ENCODE measurements at regions not wholly inside any gene's neighbourhood (a gene's known extent, or its start where the extent isn't known, plus 50 kb on each side); places are given as distances from the start of the nearest gene placed in this dataset.

DNA sequence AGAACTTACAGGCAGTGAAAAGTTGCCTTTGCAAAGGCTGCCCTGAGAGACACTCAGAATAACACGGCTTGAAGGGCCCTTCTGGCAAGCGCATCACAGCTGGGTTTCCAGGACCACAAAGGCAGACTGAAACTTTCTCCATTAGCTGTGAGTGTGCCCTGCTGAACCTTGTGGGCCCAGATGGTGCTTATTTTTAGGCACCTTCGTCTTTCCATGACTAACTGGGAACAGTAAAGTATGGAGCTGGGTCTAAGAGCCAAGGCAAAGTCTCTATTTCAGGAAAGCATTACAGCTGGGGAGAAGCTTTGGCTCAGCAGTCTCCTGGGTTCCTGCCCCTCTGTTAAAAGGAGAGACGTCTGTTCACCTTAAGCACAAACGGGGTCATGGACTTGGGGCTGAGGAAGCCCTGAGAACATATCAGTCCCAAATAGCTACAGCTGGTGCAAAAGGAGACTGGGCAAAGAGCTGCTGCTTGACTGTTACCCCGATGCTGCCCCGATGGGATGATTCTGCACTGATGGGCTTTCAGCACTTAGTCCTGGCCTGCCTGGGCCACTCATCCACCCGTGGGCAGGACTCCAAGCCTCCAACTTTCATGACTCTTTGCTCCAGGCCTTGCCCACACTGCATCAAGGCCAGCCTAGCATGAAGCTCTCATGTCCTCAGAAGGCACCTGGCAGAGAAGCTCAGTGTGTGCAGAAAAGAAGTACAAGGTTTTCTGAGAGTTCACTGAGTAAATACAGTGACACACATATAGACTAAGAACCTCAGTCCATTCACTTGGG is 248.3 kb downstream of the PHLDA1 start:
- Mint-ChIP-seq H3K36me3 (ENCODE audit: low read depth) (no peaks in the 10 kb centered on the region; the same call in 2 of the 3 replicates), H3K27ac (no peak overlapping the region), H3K4me1 (peaks cover 3% of the 10 kb centered on the region; the same call in 2 of the 3 replicates), H3K4me3 (no peak overlapping the region), H3K27me3 (ENCODE audit: insufficient read depth, low read depth, poor library complexity) (peaks cover 3% of the 10 kb centered on the region), H3K9me3 (peaks cover 2% of the 10 kb centered on the region; the same call in 1 of the 3 replicates)
- ATAC-seq (no peak), DNase-seq (ENCODE audit: low spot score) (no peak)
- Histone ChIP-seq H3F3A (replicated peaks; ENCODE audit: low read depth) (no peaks in the 10 kb centered on the region), H3K4me2 (no peak overlapping the region), H3K4me1 (ENCODE audit: insufficient read depth) (peaks cover 4% of the 10 kb centered on the region; the same call in 1 of the 2 replicates), H3K27me3 (ENCODE audit: insufficient read depth) (no peaks in the 10 kb centered on the region), H3K79me2 (replicated peaks; ENCODE audit: insufficient read depth) (no peaks in the 10 kb centered on the region), H4K20me1 (replicated peaks; ENCODE audit: insufficient read depth) (no peaks in the 10 kb centered on the region), H3K9me2 (ENCODE audit: insufficient read depth) (no peaks in the 10 kb centered on the region), H3K27ac (ENCODE audit: low read depth) (no peak overlapping the region), H3K4me3 (no peak overlapping the region), H2AFZ (no peak overlapping the region), H3K36me3 (ENCODE audit: insufficient read depth) (no peaks in the 10 kb centered on the region)
- TF ChIP-seq POLR2AphosphoS5 (IDR thresholded peaks at IDR 0.05; ENCODE audit: low read depth): no peak
- no peak for TF ChIP-seq ZNF114 (CRISPR knock-in tag; IDR thresholded peaks at IDR 0.05)
- TF ChIP-seq STAT1 (IDR thresholded peaks at IDR 0.05; ENCODE audit: unreplicated experiment): no peak
- no peak for TF ChIP-seq NANOG (IDR thresholded peaks at IDR 0.05; ENCODE audit: borderline replicate concordance)
- no peak for TF ChIP-seq ZNF331 (CRISPR knock-in tag; IDR thresholded peaks at IDR 0.05; ENCODE audit: low read depth)
- no peak for TF ChIP-seq JUNB (IDR thresholded peaks at IDR 0.05; ENCODE audit: unreplicated experiment)
- TF ChIP-seq, protein P1, sequence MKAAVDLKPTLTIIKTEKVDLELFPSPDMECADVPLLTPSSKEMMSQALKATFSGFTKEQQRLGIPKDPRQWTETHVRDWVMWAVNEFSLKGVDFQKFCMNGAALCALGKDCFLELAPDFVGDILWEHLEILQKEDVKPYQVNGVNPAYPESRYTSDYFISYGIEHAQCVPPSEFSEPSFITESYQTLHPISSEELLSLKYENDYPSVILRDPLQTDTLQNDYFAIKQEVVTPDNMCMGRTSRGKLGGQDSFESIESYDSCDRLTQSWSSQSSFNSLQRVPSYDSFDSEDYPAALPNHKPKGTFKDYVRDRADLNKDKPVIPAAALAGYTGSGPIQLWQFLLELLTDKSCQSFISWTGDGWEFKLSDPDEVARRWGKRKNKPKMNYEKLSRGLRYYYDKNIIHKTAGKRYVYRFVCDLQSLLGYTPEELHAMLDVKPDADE (IDR thresholded peaks at IDR 0.05): no peak
- no peak for TF ChIP-seq CREB1 (CRISPR knock-in tag; IDR thresholded peaks at IDR 0.05; ENCODE audit: low read depth)
- no peak for TF ChIP-seq ZNF462 (CRISPR knock-in tag; IDR thresholded peaks at IDR 0.05)
- no peak for TF ChIP-seq EZH2 (IDR thresholded peaks at IDR 0.05; ENCODE audit: low read depth, unreplicated experiment)
- TF ChIP-seq CTCF (conservative IDR thresholded peaks at IDR 0.05; ENCODE audit: low read depth in 2 of 2): no peak
- TF ChIP-seq, protein P2, sequence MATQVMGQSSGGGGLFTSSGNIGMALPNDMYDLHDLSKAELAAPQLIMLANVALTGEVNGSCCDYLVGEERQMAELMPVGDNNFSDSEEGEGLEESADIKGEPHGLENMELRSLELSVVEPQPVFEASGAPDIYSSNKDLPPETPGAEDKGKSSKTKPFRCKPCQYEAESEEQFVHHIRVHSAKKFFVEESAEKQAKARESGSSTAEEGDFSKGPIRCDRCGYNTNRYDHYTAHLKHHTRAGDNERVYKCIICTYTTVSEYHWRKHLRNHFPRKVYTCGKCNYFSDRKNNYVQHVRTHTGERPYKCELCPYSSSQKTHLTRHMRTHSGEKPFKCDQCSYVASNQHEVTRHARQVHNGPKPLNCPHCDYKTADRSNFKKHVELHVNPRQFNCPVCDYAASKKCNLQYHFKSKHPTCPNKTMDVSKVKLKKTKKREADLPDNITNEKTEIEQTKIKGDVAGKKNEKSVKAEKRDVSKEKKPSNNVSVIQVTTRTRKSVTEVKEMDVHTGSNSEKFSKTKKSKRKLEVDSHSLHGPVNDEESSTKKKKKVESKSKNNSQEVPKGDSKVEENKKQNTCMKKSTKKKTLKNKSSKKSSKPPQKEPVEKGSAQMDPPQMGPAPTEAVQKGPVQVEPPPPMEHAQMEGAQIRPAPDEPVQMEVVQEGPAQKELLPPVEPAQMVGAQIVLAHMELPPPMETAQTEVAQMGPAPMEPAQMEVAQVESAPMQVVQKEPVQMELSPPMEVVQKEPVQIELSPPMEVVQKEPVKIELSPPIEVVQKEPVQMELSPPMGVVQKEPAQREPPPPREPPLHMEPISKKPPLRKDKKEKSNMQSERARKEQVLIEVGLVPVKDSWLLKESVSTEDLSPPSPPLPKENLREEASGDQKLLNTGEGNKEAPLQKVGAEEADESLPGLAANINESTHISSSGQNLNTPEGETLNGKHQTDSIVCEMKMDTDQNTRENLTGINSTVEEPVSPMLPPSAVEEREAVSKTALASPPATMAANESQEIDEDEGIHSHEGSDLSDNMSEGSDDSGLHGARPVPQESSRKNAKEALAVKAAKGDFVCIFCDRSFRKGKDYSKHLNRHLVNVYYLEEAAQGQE (IDR thresholded peaks at IDR 0.05; ENCODE audit: unreplicated experiment): no peak
- no peak for TF ChIP-seq EZH2phosphoT487 (IDR thresholded peaks at IDR 0.05; ENCODE audit: unreplicated experiment)

Measured in GM23338 (cell line).